Epidermal melanocyte (primary cell): ENCODE measurements at regions not wholly inside any gene's neighbourhood (a gene's known extent, or its start where the extent isn't known, plus 50 kb on each side); places are given as distances from the start of the nearest gene placed in this dataset.
"Not testable (repeated sequence)": the region's sequence is repeated elsewhere in the genome, so short reads cannot be mapped to it uniquely, and the experiment has no call there.

Experiments
- DNase-seq: peaks from one replicate; pipeline ENCODE4 v3.0.0; 2011; ENCODE audit warnings: low spot score; ENCODE audit not compliant: insufficient read length

GRCh38 chr5:104951829-104952228, 1389.2 kb upstream of the NUDT12 start:
- no peak for DNase-seq

- no peak for DNase-seq
Observed at GRCh38 chr5:104947076-104947475, 1384.5 kb upstream of the NUDT12 start.

GRCh38 chr5:104942735-104943134, 1380.1 kb upstream of the NUDT12 start:
- DNase-seq: no peak

- DNase-seq: no peak
Observed at GRCh38 chr5:104941030-104941645, 1378.5 kb upstream of the NUDT12 start.

- DNase-seq: no peak
Observed at GRCh38 chr5:104937598-104937997, 1375.0 kb upstream of the NUDT12 start.

GRCh38 chr5:104932431-104932830, 1369.8 kb upstream of the NUDT12 start:
- DNase-seq: no peak

GRCh38 chr5:104928906-104929520, 1366.4 kb upstream of the NUDT12 start:
- DNase-seq: no peak

GRCh38 chr5:104915226-104915625, 1352.6 kb upstream of the NUDT12 start:
- DNase-seq: no peak

GRCh38 chr5:104914536-104915070, 1352.0 kb upstream of the NUDT12 start:
- no peak for DNase-seq

- no peak for DNase-seq
Observed at GRCh38 chr5:104913841-104914281, 1351.3 kb upstream of the NUDT12 start.

- DNase-seq: no peak
Observed at GRCh38 chr5:104909803-104910202, 1347.2 kb upstream of the NUDT12 start.

- DNase-seq: no peak
Observed at GRCh38 chr5:104904561-104904960, 1342.0 kb upstream of the NUDT12 start.

GRCh38 chr5:104903941-104904340, 1341.4 kb upstream of the NUDT12 start:
- DNase-seq: no peak

GRCh38 chr5:104891596-104891995, 1329.0 kb upstream of the NUDT12 start:
- DNase-seq: no peak

GRCh38 chr5:104890767-104891166, 1328.2 kb upstream of the NUDT12 start:
- no peak for DNase-seq

- no peak for DNase-seq
Observed at GRCh38 chr5:104859437-104859836, 1296.8 kb upstream of the NUDT12 start.

- DNase-seq: not testable (repeated sequence)
Observed at GRCh38 chr5:104852099-104852498, 1289.5 kb upstream of the NUDT12 start.

GRCh38 chr5:104845541-104845940, 1283.0 kb upstream of the NUDT12 start:
- no peak for DNase-seq

- no peak for DNase-seq
Observed at GRCh38 chr5:104843822-104844221, 1281.2 kb upstream of the NUDT12 start.

- DNase-seq: no peak
Observed at GRCh38 chr5:104840284-104840683, 1277.7 kb upstream of the NUDT12 start.

- not testable (repeated sequence) for DNase-seq
Observed at GRCh38 chr5:104831515-104831914, 1268.9 kb upstream of the NUDT12 start.

- no peak for DNase-seq
Observed at GRCh38 chr5:104821606-104822005, 1259.0 kb upstream of the NUDT12 start.

- no peak for DNase-seq
Observed at GRCh38 chr5:104817127-104817526, 1254.5 kb upstream of the NUDT12 start.
